K562 (cell line): ENCODE measurements at regions not wholly inside any gene's neighbourhood (a gene's known extent, or its start where the extent isn't known, plus 50 kb on each side); places are given as distances from the start of the nearest gene placed in this dataset.

ENCODE experiments used
- ATAC-seq: fragments of 200-7000 bp; cut with Tn5 transposase; 3 replicates; pipeline ENCODE4 v1.9.1; 2020; ENCODE audit warnings: moderate library complexity
- BruUV-seq: library from RNA; stranded (reverse); fragments of 400-500 nt; replicated peaks from 2 replicates; lab custom pipeline; 2021; lab: Mats Ljungman, UMichigan
- CTCF ChIA-PET: fragments of 300-600 bp; formaldehyde crosslinking; extraction: SDS; loops from one replicate; lab custom pipeline; 2021; ENCODE audit warnings: low intra/inter-chr PET ratio; lab: Yijun Ruan, JAX
- POLR2A ChIA-PET: fragments of 300-600, 350-650 bp; sonication (Branson Sonifier 250); formaldehyde crosslinking; extraction: SDS; loops from one replicate; lab custom pipeline; 2021; ENCODE audit warnings: antibody characterized with exemption, inconsistent platforms; lab: Yijun Ruan, JAX
- DNase-seq, 4 experiments: peaks; one replicate each; pipeline versions ENCODE4 v3.0.0 to v3.0.0-alpha.2; 2011 to 2018; ENCODE audit warnings: low spot score in 3 of 4, mixed read lengths in 3 of 4; ENCODE audit errors: extremely low read depth in 1 of 4
- FAIRE-seq: peaks from 2 replicates; lab custom pipeline; 2011; peaks lifted over from hg19 to GRCh38; lab: Jason Lieb, UNC
- H2AFZ ChIP-seq: 2 replicates; pipeline ENCODE4 v1.6.0; 2011; ENCODE audit warnings: low read depth, low read length, control low read depth, inconsistent platforms
- H3K27ac ChIP-seq: fragments of 200-600 bp; 3 replicates; pipeline ENCODE4 v1.8.0; 2011; ENCODE audit warnings: low read depth, mild to moderate bottlenecking, control low read depth, inconsistent platforms, low read length, moderate library complexity, mixed read lengths; ENCODE audit errors: extremely low read depth
- H3K27me3 ChIP-seq, 2 experiments: fragments of 300-600 bp in 1 of 2; 2 replicates in 1 of 2; 3 replicates in 1 of 2; pipeline versions ENCODE4 v1.6.0 to v1.8.0; 2011; ENCODE audit warnings: inconsistent platforms in 2 of 2, low read length in 2 of 2, mild to moderate bottlenecking in 1 of 2, mixed read lengths in 1 of 2, moderate library complexity in 1 of 2; ENCODE audit not compliant: control insufficient read depth in 2 of 2, insufficient read depth in 2 of 2
- H3K36me3 ChIP-seq: fragments of 300-600 bp; 3 replicates; pipeline ENCODE4 v1.8.0; 2011; ENCODE audit warnings: mild to moderate bottlenecking, low read length, inconsistent platforms; ENCODE audit not compliant: control insufficient read depth, insufficient read depth
- H3K4me1 ChIP-seq, 2 experiments: fragments of 200-600 bp in 1 of 2; replicated peaks in 1 of 2; 2 replicates in 1 of 2; 3 replicates in 1 of 2; pipeline versions ENCODE4 v1.5.1 to v1.8.0; 2011; ENCODE audit warnings: inconsistent platforms in 2 of 2, low read length in 2 of 2, mild to moderate bottlenecking in 1 of 2, mixed read lengths in 1 of 2, moderate library complexity in 1 of 2; ENCODE audit not compliant: control insufficient read depth in 2 of 2, insufficient read depth in 2 of 2
- H3K4me2 ChIP-seq: 2 replicates; pipeline ENCODE4 v1.6.1; 2011; ENCODE audit warnings: low read length, control low read depth, inconsistent platforms, mixed read lengths; ENCODE audit not compliant: insufficient read depth
- H3K4me3 ChIP-seq: fragments of 200-600 bp; sonication (generic), shearing (Covaris generic); 2 replicates; pipeline ENCODE4 v1.5.1; 2016; ENCODE audit warnings: control low read depth, inconsistent platforms
- H3K79me2 ChIP-seq: fragments of 200-600 bp; 3 replicates; pipeline ENCODE4 v1.8.0; 2011; ENCODE audit warnings: low read length, inconsistent platforms; ENCODE audit not compliant: control insufficient read depth, insufficient read depth
- H3K9ac ChIP-seq, 2 experiments: 2 replicates each; pipeline versions ENCODE4 v1.6.0 to v1.6.1; 2011; ENCODE audit warnings: low read depth in 2 of 2, low read length in 2 of 2, control low read depth in 1 of 2, inconsistent platforms in 1 of 2, mild to moderate bottlenecking in 1 of 2, mixed read lengths in 1 of 2; ENCODE audit not compliant: insufficient read depth in 1 of 2
- H3K9me1 ChIP-seq: one replicate; pipeline ENCODE4 v1.6.0; 2011; ENCODE audit warnings: inconsistent platforms, mild to moderate bottlenecking, low read length, moderate library complexity; ENCODE audit not compliant: control insufficient read depth, insufficient read depth
- H3K9me3 ChIP-seq: replicated peaks from 2 replicates; pipeline ENCODE4 v1.5.1; 2011; ENCODE audit warnings: low read depth, low read length, inconsistent platforms; ENCODE audit not compliant: control insufficient read depth, insufficient read depth
- H4K20me1 ChIP-seq: replicated peaks from 2 replicates; pipeline ENCODE4 v1.6.1; 2011; ENCODE audit warnings: low read length, inconsistent platforms, mixed read lengths; ENCODE audit not compliant: control insufficient read depth, insufficient read depth
- ARID3B ChIP-seq: fragments of 250-450 bp; sonication (Bioruptor Pico); IDR thresholded peaks from 2 replicates; pipeline ENCODE4 v1.4.0; 2020; ENCODE audit warnings: borderline replicate concordance
- CAMTA2 ChIP-seq: fragments of 250-450 bp; sonication (Bioruptor Pico); conservative IDR thresholded peaks from 2 replicates; pipeline ENCODE4 v1.5.1; 2022
- HLTF ChIP-seq: fragments of 450-650 bp; IDR thresholded peaks from 2 replicates; pipeline ENCODE4 v1.6.1; 2016
- NCOA6 ChIP-seq: fragments of 450-650 bp; IDR thresholded peaks from 2 replicates; pipeline ENCODE4 v1.6.1; 2017; ENCODE audit warnings: mild to moderate bottlenecking
- RNF2 ChIP-seq: sonication (generic); IDR thresholded peaks from 2 replicates; pipeline ENCODE4 v1.6.1; 2016
- TBP ChIP-seq: optimal IDR thresholded peaks from 2 replicates; pipeline ENCODE3; 2011; ENCODE audit warnings: low read depth, low read length, improper control_type of control experiment
- TFAP4 ChIP-seq: sonication (generic); formaldehyde crosslinking; IDR thresholded peaks from 2 replicates; pipeline ENCODE4 v1.8.0; 2022; ENCODE audit warnings: missing genetic modification reagents, mild to moderate bottlenecking, moderate library complexity, borderline replicate concordance
- TFE3 ChIP-seq: fragments of 450-650 bp; formaldehyde crosslinking; IDR thresholded peaks from 2 replicates; pipeline ENCODE4 v1.4.0; 2020; ENCODE audit warnings: mild to moderate bottlenecking, mixed read lengths
- WGBS: fragments of 100-300 bp; shearing (Covaris generic); methylation state at CpG from one replicate; pipeline ENCODE4 v1.1.6; 2016; ENCODE audit warnings: low coverage, mixed read lengths; ENCODE audit not compliant: insufficient coverage; ENCODE audit errors: missing lambda C conversion rate; 5-methylcytosine and 5-hydroxymethylcytosine counted together
- in situ Hi-C: fragments of 300-500 bp; cut with MboI; formaldehyde crosslinking; loops from 4 replicates; pipeline ENCODE4 v1.15.0; 2018; ENCODE audit warnings: inconsistent platforms, mixed read lengths
- intact Hi-C: fragments of 100-400 bp; cut with micrococcal nuclease; formaldehyde crosslinking; loops from 2 replicates; pipeline ENCODE4 v1.14.2; 2022

- H3K79me2 ChIP-seq, result no peaks in the 10 kb centered on the region
- H3K9ac ChIP-seq, result no peak overlapping the region
- no peaks in the 10 kb centered on the region; a peak in 1 of 5 replicates for H3K4me1 ChIP-seq
- no peaks in the 10 kb centered on the region for H4K20me1 ChIP-seq
- POLR2A ChIA-PET, result no interaction called here
- H3K4me2 ChIP-seq, result no peak overlapping the region
- no peak overlapping the region for H3K4me3 ChIP-seq
- no peaks in the 10 kb centered on the region; a peak in 1 of 5 replicates for H3K27me3 ChIP-seq
- WGBS, result 3% methylated on average over 19 of the region's 58 CpGs
- H2AFZ ChIP-seq, result no peak overlapping the region
- no peaks in the 10 kb centered on the region for H3K9me3 ChIP-seq
- in situ Hi-C loops, result no loop called here
- intact Hi-C loops, result no loop called here
- no peak for DNase-seq
- FAIRE-seq, result no peak
- CTCF ChIA-PET, result no interaction called here
- no peaks in the 10 kb centered on the region for H3K36me3 ChIP-seq
- BruUV-seq, result no TSS peak
- TF ChIP-seq TFE3 (no peak), CAMTA2 (CRISPR knock-in tag) (no peak), TBP (no peak), ARID3B (CRISPR knock-in tag) (no peak), HLTF (no peak), RNF2 (no peak), TFAP4 (CRISPR knock-in tag) (no peak), NCOA6 (no peak)
- H3K9me1 ChIP-seq, result no peaks in the 10 kb centered on the region
- ATAC-seq, result no peak
- H3K27ac ChIP-seq, result no peak overlapping the region
Measured at GRCh38 chr20:29296256-29297230, 1960.9 kb upstream of the DEFB115 start.
